PC-3 (cell line): ENCODE measurements at regions not wholly inside any gene's neighbourhood (a gene's known extent, or its start where the extent isn't known, plus 50 kb on each side); places are given as distances from the start of the nearest gene placed in this dataset.

Experiments
- ATAC-seq: fragments of 200-7000 bp; cut with Tn5 transposase; 2 replicates; pipeline ENCODE4 v1.9.1; 2020; ENCODE audit warnings: mild to moderate bottlenecking, moderate library complexity
- BruUV-seq: library from RNA; stranded (reverse); fragments of 400-500 nt; replicated peaks from 2 replicates; lab custom pipeline; 2021; lab: Mats Ljungman, UMichigan
- CTCF ChIA-PET: fragments of 300-600 bp; sonication (Branson Sonifier 250); formaldehyde crosslinking; loops from one replicate; lab custom pipeline; 2022; ENCODE audit warnings: antibody characterized with exemption; lab: Charles Lee
- POLR2A ChIA-PET: fragments of 300-600 bp; sonication (Branson Sonifier 250); formaldehyde crosslinking; loops from one replicate; lab custom pipeline; 2022; ENCODE audit warnings: antibody characterized with exemption; ENCODE audit not compliant: unreplicated experiment; lab: Charles Lee
- DNase-seq: peaks from one replicate; pipeline ENCODE4 v3.0.0-alpha.2; 2015
- H2AFZ ChIP-seq: fragments of 300-600 bp; sonication (generic); 2 replicates; pipeline ENCODE4 v1.6.0; 2016; ENCODE audit warnings: antibody characterized with exemption, low read length
- H3F3A ChIP-seq: fragments of 300-600 bp; sonication (generic); one replicate; pipeline ENCODE4 v1.6.0; 2017; ENCODE audit warnings: antibody characterized with exemption, low read length, control low read depth, mild to moderate bottlenecking; ENCODE audit not compliant: unreplicated experiment
- H3K27ac ChIP-seq: fragments of 300-600 bp; sonication (generic); 2 replicates; pipeline ENCODE4 v1.5.1; 2016; ENCODE audit warnings: mild to moderate bottlenecking, low read length
- H3K27me3 ChIP-seq: fragments of 300-600 bp; sonication (generic); 2 replicates; pipeline ENCODE4 v1.6.1; 2016; ENCODE audit warnings: low read length, mixed read lengths
- H3K36me3 ChIP-seq: fragments of 300-600 bp; sonication (generic); 2 replicates; pipeline ENCODE4 v1.6.1; 2016; ENCODE audit warnings: low read depth, mixed run types, low read length, mixed read lengths
- H3K4me1 ChIP-seq: fragments of 300-600 bp; sonication (generic); 2 replicates; pipeline ENCODE4 v1.5.1; 2016; ENCODE audit warnings: low read length; ENCODE audit not compliant: insufficient read depth
- H3K4me2 ChIP-seq: fragments of 300-600 bp; sonication (generic); 2 replicates; pipeline ENCODE4 v1.6.0; 2016; ENCODE audit warnings: low read length
- H3K4me3 ChIP-seq: fragments of 300-600 bp; sonication (generic); 2 replicates; pipeline ENCODE4 v1.5.1; 2016; ENCODE audit warnings: mild to moderate bottlenecking, low read length, mixed read lengths
- H3K79me2 ChIP-seq: fragments of 300-600 bp; sonication (generic); 2 replicates; pipeline ENCODE4 v1.6.1; 2017; ENCODE audit warnings: low read length, mixed read lengths
- H3K9ac ChIP-seq: fragments of 300-600 bp; sonication (generic); 2 replicates; pipeline ENCODE4 v1.6.0; 2016; ENCODE audit warnings: mild to moderate bottlenecking, low read length
- H3K9me2 ChIP-seq: fragments of 300-600 bp; sonication (generic); replicated peaks from 2 replicates; pipeline ENCODE4 v1.6.1; 2016; ENCODE audit warnings: mixed run types, low read length, mixed read lengths
- H3K9me3 ChIP-seq: fragments of 300-600 bp; sonication (generic); 2 replicates; pipeline ENCODE4 v1.6.1; 2016; ENCODE audit warnings: low read length, mixed read lengths
- H4K20me1 ChIP-seq: fragments of 300-600 bp; sonication (generic); 2 replicates; pipeline ENCODE4 v1.6.1; 2016; ENCODE audit warnings: low read length, mixed read lengths
- EZH2 ChIP-seq: fragments of 300-600 bp; sonication (generic); IDR thresholded peaks from one replicate; pipeline ENCODE4 v1.6.1; 2017; ENCODE audit warnings: antibody characterized with exemption, mild to moderate bottlenecking, low read length; ENCODE audit not compliant: unreplicated experiment
- EZH2phosphoT487 ChIP-seq: fragments of 300-600 bp; sonication (generic); IDR thresholded peaks from 2 replicates; pipeline ENCODE4 v1.6.1; 2018; ENCODE audit warnings: mild to moderate bottlenecking, antibody characterized with exemption, low read length, borderline replicate concordance
- intact Hi-C: fragments of 100-400 bp; cut with micrococcal nuclease; formaldehyde crosslinking; loops from 2 replicates; pipeline ENCODE4 v1.9.0; 2023
- TF ChIP-seq, protein P1 (sequence below): fragments of 300-600 bp; sonication (generic); conservative IDR thresholded peaks from 2 replicates; pipeline ENCODE4 v1.5.1; 2017; ENCODE audit warnings: antibody characterized with exemption, low read depth, mild to moderate bottlenecking, low read length

- TF ChIP-seq EZH2phosphoT487 (no peak), EZH2 (no peak)
- TF ChIP-seq, protein P1, sequence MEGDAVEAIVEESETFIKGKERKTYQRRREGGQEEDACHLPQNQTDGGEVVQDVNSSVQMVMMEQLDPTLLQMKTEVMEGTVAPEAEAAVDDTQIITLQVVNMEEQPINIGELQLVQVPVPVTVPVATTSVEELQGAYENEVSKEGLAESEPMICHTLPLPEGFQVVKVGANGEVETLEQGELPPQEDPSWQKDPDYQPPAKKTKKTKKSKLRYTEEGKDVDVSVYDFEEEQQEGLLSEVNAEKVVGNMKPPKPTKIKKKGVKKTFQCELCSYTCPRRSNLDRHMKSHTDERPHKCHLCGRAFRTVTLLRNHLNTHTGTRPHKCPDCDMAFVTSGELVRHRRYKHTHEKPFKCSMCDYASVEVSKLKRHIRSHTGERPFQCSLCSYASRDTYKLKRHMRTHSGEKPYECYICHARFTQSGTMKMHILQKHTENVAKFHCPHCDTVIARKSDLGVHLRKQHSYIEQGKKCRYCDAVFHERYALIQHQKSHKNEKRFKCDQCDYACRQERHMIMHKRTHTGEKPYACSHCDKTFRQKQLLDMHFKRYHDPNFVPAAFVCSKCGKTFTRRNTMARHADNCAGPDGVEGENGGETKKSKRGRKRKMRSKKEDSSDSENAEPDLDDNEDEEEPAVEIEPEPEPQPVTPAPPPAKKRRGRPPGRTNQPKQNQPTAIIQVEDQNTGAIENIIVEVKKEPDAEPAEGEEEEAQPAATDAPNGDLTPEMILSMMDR: no peak
- Histone ChIP-seq H3K79me2 (no peaks in the 10 kb centered on the region), H3K4me3 (no peak overlapping the region), H3K9me3 (no peaks in the 10 kb centered on the region), H3K9me2 (no peaks in the 10 kb centered on the region), H3K4me1 (no peaks in the 10 kb centered on the region), H3K36me3 (no peaks in the 10 kb centered on the region), H3K27ac (no peak overlapping the region), H4K20me1 (no peaks in the 10 kb centered on the region), H3F3A (no peaks in the 10 kb centered on the region), H2AFZ (peak overlapping the region; percentile 66; the same call in 1 of the 2 replicates), H3K27me3 (no peaks in the 10 kb centered on the region), H3K9ac (no peak overlapping the region), H3K4me2 (no peak overlapping the region)
- ATAC-seq: no peak
- no peak for DNase-seq
- BruUV-seq: no TSS peak
- CTCF ChIA-PET: no interaction called here
- POLR2A ChIA-PET: no interaction called here
- intact Hi-C loops: no loop called here
Measured at GRCh38 chr7:33815336-33815735, 90.0 kb upstream of the BMPER start.

DNA sequence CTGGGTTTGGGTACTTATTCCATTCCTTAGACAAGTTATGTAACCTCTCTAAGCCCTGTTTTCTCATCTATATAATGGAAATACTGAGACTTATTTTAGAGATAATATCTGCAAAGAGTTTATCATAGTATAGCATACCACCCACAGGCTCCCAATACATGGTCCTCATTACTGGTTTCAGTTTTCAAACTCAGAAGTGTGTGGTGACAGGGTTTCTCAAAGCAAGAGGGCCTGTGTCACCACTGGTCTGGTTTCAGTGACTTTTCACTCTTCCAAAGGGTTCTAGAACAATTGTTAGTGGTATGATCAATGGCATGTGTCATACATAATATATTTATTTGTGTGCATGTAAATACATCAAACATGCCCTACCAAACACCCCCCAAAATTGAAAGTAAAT, 89.2 kb upstream of the BMPER start:
- ChIA-PET CTCF (no interaction called here), POLR2A (no interaction called here)
- H3K4me2 ChIP-seq: no peak overlapping the region

DNA sequence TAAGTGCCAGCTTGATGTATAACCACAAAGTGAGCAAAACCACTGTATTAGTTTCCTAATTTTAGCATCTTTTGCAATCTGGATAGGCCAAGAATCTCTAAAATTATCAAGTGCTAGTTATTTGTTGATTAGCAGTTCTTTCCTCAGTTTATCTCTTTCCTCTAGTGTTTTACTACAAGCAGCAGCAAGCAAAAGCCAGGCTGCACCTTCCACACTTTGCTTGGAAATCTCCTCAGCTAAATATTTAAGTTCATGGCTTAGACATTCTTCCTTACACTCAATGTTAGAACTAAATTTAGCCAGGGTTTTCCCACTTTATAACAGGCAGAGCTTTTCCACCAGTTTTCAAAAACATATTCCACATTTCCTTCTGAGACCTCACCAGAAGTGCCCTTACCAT, 85.7 kb upstream of the BMPER start:
- H3K4me2 ChIP-seq: no peak overlapping the region
- H3K36me3 ChIP-seq: no peaks in the 10 kb centered on the region
- no peak overlapping the region for H3K9ac ChIP-seq
- BruUV-seq: no TSS peak
- no peaks in the 10 kb centered on the region for H3F3A ChIP-seq
- H3K27me3 ChIP-seq: no peaks in the 10 kb centered on the region
- no peaks in the 10 kb centered on the region for H4K20me1 ChIP-seq
- no peaks in the 10 kb centered on the region for H3K9me2 ChIP-seq
- no peaks in the 10 kb centered on the region for H3K79me2 ChIP-seq
- ChIA-PET POLR2A (no interaction called here), CTCF (no interaction called here)
- ATAC-seq (no peak), DNase-seq (no peak)
- TF ChIP-seq EZH2: no peak
- TF ChIP-seq, protein P1: no peak
- no peak for TF ChIP-seq EZH2phosphoT487
- no peaks in the 10 kb centered on the region for H3K9me3 ChIP-seq
- no peaks in the 10 kb centered on the region for H3K4me1 ChIP-seq
- intact Hi-C loops: no loop called here
- no peak overlapping the region for H2AFZ ChIP-seq
- no peak overlapping the region for H3K27ac ChIP-seq
- no peak overlapping the region for H3K4me3 ChIP-seq

More for the DNA sequence above, 89.2 kb upstream of the BMPER start:
- TF ChIP-seq, protein P1: no peak
- no peaks in the 10 kb centered on the region for H3K36me3 ChIP-seq
- DNase-seq: no peak
- H4K20me1 ChIP-seq: no peaks in the 10 kb centered on the region
- no peak overlapping the region for H2AFZ ChIP-seq
- H3K9ac ChIP-seq: no peak overlapping the region
- no TSS peak for BruUV-seq
- no peaks in the 10 kb centered on the region for H3F3A ChIP-seq
- H3K9me2 ChIP-seq: no peaks in the 10 kb centered on the region
- no peaks in the 10 kb centered on the region for H3K9me3 ChIP-seq
- H3K27me3 ChIP-seq: no peaks in the 10 kb centered on the region
- H3K4me3 ChIP-seq: no peak overlapping the region
- H3K79me2 ChIP-seq: no peaks in the 10 kb centered on the region
- no peaks in the 10 kb centered on the region for H3K4me1 ChIP-seq
- intact Hi-C loops: no loop called here
- no peak overlapping the region for H3K27ac ChIP-seq
- ATAC-seq: no peak
